GM23338 (cell line): ENCODE measurements at regions not wholly inside any gene's neighbourhood (a gene's known extent, or its start where the extent isn't known, plus 50 kb on each side); places are given as distances from the start of the nearest gene placed in this dataset.

Experiments
- ATAC-seq: fragments of 200-7000 bp; cut with Tn5 transposase; 3 replicates; pipeline ENCODE4 v1.9.1; 2020
- DNase-seq: peaks from one replicate; pipeline ENCODE4 v3.0.0-alpha.2; 2015; ENCODE audit warnings: low spot score
- H2AFZ ChIP-seq: fragments of 200-600 bp; sonication (generic); 2 replicates; pipeline ENCODE4 v1.8.0; 2016; ENCODE audit warnings: antibody characterized with exemption, mild to moderate bottlenecking, moderate library complexity
- H3F3A ChIP-seq: fragments of 200-600 bp; sonication (generic); replicated peaks from 2 replicates; pipeline ENCODE4 v1.8.0; 2017; ENCODE audit warnings: antibody characterized with exemption, mixed run types, low read depth
- H3K27ac ChIP-seq: fragments of 200-600 bp; sonication (generic); 2 replicates; pipeline ENCODE4 v1.6.1; 2016; ENCODE audit warnings: low read depth
- H3K27me3 ChIP-seq: fragments of 200-600 bp; sonication (generic); 2 replicates; pipeline ENCODE4 v1.8.0; 2016; ENCODE audit warnings: mild to moderate bottlenecking, mixed run types, moderate library complexity; ENCODE audit not compliant: insufficient read depth
- H3K36me3 ChIP-seq: fragments of 200-600 bp; sonication (generic); 2 replicates; pipeline ENCODE4 v1.8.0; 2016; ENCODE audit warnings: mild to moderate bottlenecking; ENCODE audit not compliant: insufficient read depth
- H3K4me1 ChIP-seq: fragments of 200-600 bp; sonication (generic); 2 replicates; pipeline ENCODE4 v1.8.0; 2016; ENCODE audit warnings: mild to moderate bottlenecking, moderate library complexity; ENCODE audit not compliant: insufficient read depth
- H3K4me2 ChIP-seq: fragments of 200-600 bp; sonication (generic); 2 replicates; pipeline ENCODE4 v1.7.1; 2017; ENCODE audit warnings: mixed run types
- H3K4me3 ChIP-seq: fragments of 200-600 bp; sonication (generic); 2 replicates; pipeline ENCODE4 v1.6.1; 2016; ENCODE audit warnings: mixed run types
- H3K79me2 ChIP-seq: fragments of 200-600 bp; sonication (generic); replicated peaks from 2 replicates; pipeline ENCODE4 v1.8.0; 2017; ENCODE audit warnings: mild to moderate bottlenecking; ENCODE audit not compliant: insufficient read depth
- H3K9me2 ChIP-seq: fragments of 200-600 bp; sonication (generic); 2 replicates; pipeline ENCODE4 v1.8.0; 2017; ENCODE audit not compliant: insufficient read depth
- H4K20me1 ChIP-seq: fragments of 200-600 bp; sonication (generic); replicated peaks from 2 replicates; pipeline ENCODE4 v1.8.0; 2017; ENCODE audit warnings: mild to moderate bottlenecking; ENCODE audit not compliant: insufficient read depth
- H3K27ac Mint-ChIP-seq: 2 replicates; pipeline ENCODE4 v1.8.0; 2020; ENCODE audit warnings: inconsistent platforms, mild to moderate bottlenecking, moderate library complexity, mixed read lengths
- H3K27me3 Mint-ChIP-seq: 3 replicates; pipeline ENCODE4 v1.8.0; 2022; ENCODE audit warnings: low read depth, mild to moderate bottlenecking, moderate library complexity, mixed read lengths, inconsistent platforms; ENCODE audit not compliant: insufficient read depth, poor library complexity
- H3K36me3 Mint-ChIP-seq: 3 replicates; pipeline ENCODE4 v1.8.0; 2021; ENCODE audit warnings: low read depth, mild to moderate bottlenecking, inconsistent platforms, moderate library complexity, mixed read lengths
- H3K4me1 Mint-ChIP-seq: 3 replicates; pipeline ENCODE4 v1.8.0; 2020; ENCODE audit warnings: mild to moderate bottlenecking, inconsistent platforms, mixed read lengths
- H3K4me3 Mint-ChIP-seq: 3 replicates; pipeline ENCODE4 v1.8.0; 2021; ENCODE audit warnings: moderate library complexity, mild to moderate bottlenecking, inconsistent platforms, mixed read lengths
- H3K9me3 Mint-ChIP-seq: 3 replicates; pipeline ENCODE4 v1.8.0; 2020; ENCODE audit warnings: moderate library complexity, mild to moderate bottlenecking, inconsistent platforms, mixed read lengths
- CREB1 ChIP-seq: fragments of 250-450 bp; sonication (Bioruptor Pico); IDR thresholded peaks from 2 replicates; pipeline ENCODE4 v1.5.0; 2020; ENCODE audit warnings: low read depth, mild to moderate bottlenecking, moderate library complexity
- CTCF ChIP-seq, 2 experiments: fragments of 200-600 bp in 1 of 2; sonication (generic) in 1 of 2; conservative IDR thresholded peaks; 2 replicates each; pipeline versions ENCODE4 v1.5.1 to v1.6.1; 2016 to 2017; ENCODE audit warnings: antibody characterized with exemption in 2 of 2, low read depth in 2 of 2, mild to moderate bottlenecking in 2 of 2, moderate library complexity in 1 of 2
- ETS1 ChIP-seq: IDR thresholded peaks from 2 replicates; pipeline ENCODE4 v1.6.1; 2016; ENCODE audit warnings: antibody characterized with exemption
- EZH2 ChIP-seq: fragments of 200-600 bp; sonication (generic); IDR thresholded peaks from one replicate; pipeline ENCODE4 v1.8.0; 2017; ENCODE audit warnings: antibody characterized with exemption, mild to moderate bottlenecking, low read depth; ENCODE audit not compliant: unreplicated experiment
- EZH2phosphoT487 ChIP-seq: fragments of 200-600 bp; sonication (generic); IDR thresholded peaks from one replicate; pipeline ENCODE4 v1.8.1; 2018; ENCODE audit warnings: antibody characterized with exemption; ENCODE audit not compliant: unreplicated experiment
- JUNB ChIP-seq: IDR thresholded peaks from one replicate; pipeline ENCODE4 v1.6.1; 2016; ENCODE audit warnings: antibody characterized with exemption; ENCODE audit not compliant: unreplicated experiment
- NANOG ChIP-seq: IDR thresholded peaks from 2 replicates; pipeline ENCODE4 v1.6.1; 2016; ENCODE audit warnings: antibody characterized with exemption, borderline replicate concordance
- POLR2AphosphoS5 ChIP-seq: IDR thresholded peaks from 2 replicates; pipeline ENCODE4 v1.6.1; 2016; ENCODE audit warnings: antibody characterized with exemption, low read depth
- STAT1 ChIP-seq: IDR thresholded peaks from one replicate; pipeline ENCODE4 v1.6.1; 2016; ENCODE audit warnings: antibody characterized with exemption; ENCODE audit not compliant: unreplicated experiment
- ZNF114 ChIP-seq: fragments of 250-450 bp; sonication (Bioruptor Pico); IDR thresholded peaks from 2 replicates; pipeline ENCODE4 v1.5.0; 2020; ENCODE audit warnings: mild to moderate bottlenecking, moderate library complexity
- ZNF331 ChIP-seq: fragments of 250-450 bp; sonication (Bioruptor Pico); IDR thresholded peaks from 2 replicates; pipeline ENCODE4 v1.5.0; 2020; ENCODE audit warnings: low read depth, mild to moderate bottlenecking, moderate library complexity
- TF ChIP-seq, protein P1 (sequence below): IDR thresholded peaks from one replicate; pipeline ENCODE4 v1.6.1; 2018; ENCODE audit warnings: antibody characterized with exemption; ENCODE audit not compliant: unreplicated experiment
- TF ChIP-seq, protein P2 (sequence below): fragments of 250-450 bp; sonication (Bioruptor Pico); IDR thresholded peaks from 2 replicates; pipeline ENCODE4 v1.5.0; 2020; ENCODE audit warnings: mild to moderate bottlenecking, moderate library complexity

- ATAC-seq (no peak), DNase-seq (no peak)
- H3K36me3 Mint-ChIP-seq, result no peaks in the 10 kb centered on the region
- TF ChIP-seq JUNB, result no peak
- no peak for TF ChIP-seq NANOG
- no peak for TF ChIP-seq ZNF331 (CRISPR knock-in tag)
- no peak for TF ChIP-seq POLR2AphosphoS5
- TF ChIP-seq CTCF (conservative IDR thresholded peaks at IDR 0.05; ENCODE audit: low read depth in 2 of 2), result no peak
- no peak for TF ChIP-seq EZH2phosphoT487
- TF ChIP-seq CREB1 (CRISPR knock-in tag), result no peak
- no peak for TF ChIP-seq EZH2
- TF ChIP-seq ETS1, result no peak
- TF ChIP-seq, protein P1, sequence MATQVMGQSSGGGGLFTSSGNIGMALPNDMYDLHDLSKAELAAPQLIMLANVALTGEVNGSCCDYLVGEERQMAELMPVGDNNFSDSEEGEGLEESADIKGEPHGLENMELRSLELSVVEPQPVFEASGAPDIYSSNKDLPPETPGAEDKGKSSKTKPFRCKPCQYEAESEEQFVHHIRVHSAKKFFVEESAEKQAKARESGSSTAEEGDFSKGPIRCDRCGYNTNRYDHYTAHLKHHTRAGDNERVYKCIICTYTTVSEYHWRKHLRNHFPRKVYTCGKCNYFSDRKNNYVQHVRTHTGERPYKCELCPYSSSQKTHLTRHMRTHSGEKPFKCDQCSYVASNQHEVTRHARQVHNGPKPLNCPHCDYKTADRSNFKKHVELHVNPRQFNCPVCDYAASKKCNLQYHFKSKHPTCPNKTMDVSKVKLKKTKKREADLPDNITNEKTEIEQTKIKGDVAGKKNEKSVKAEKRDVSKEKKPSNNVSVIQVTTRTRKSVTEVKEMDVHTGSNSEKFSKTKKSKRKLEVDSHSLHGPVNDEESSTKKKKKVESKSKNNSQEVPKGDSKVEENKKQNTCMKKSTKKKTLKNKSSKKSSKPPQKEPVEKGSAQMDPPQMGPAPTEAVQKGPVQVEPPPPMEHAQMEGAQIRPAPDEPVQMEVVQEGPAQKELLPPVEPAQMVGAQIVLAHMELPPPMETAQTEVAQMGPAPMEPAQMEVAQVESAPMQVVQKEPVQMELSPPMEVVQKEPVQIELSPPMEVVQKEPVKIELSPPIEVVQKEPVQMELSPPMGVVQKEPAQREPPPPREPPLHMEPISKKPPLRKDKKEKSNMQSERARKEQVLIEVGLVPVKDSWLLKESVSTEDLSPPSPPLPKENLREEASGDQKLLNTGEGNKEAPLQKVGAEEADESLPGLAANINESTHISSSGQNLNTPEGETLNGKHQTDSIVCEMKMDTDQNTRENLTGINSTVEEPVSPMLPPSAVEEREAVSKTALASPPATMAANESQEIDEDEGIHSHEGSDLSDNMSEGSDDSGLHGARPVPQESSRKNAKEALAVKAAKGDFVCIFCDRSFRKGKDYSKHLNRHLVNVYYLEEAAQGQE, result no peak
- no peak for TF ChIP-seq ZNF114 (CRISPR knock-in tag)
- TF ChIP-seq, protein P2, sequence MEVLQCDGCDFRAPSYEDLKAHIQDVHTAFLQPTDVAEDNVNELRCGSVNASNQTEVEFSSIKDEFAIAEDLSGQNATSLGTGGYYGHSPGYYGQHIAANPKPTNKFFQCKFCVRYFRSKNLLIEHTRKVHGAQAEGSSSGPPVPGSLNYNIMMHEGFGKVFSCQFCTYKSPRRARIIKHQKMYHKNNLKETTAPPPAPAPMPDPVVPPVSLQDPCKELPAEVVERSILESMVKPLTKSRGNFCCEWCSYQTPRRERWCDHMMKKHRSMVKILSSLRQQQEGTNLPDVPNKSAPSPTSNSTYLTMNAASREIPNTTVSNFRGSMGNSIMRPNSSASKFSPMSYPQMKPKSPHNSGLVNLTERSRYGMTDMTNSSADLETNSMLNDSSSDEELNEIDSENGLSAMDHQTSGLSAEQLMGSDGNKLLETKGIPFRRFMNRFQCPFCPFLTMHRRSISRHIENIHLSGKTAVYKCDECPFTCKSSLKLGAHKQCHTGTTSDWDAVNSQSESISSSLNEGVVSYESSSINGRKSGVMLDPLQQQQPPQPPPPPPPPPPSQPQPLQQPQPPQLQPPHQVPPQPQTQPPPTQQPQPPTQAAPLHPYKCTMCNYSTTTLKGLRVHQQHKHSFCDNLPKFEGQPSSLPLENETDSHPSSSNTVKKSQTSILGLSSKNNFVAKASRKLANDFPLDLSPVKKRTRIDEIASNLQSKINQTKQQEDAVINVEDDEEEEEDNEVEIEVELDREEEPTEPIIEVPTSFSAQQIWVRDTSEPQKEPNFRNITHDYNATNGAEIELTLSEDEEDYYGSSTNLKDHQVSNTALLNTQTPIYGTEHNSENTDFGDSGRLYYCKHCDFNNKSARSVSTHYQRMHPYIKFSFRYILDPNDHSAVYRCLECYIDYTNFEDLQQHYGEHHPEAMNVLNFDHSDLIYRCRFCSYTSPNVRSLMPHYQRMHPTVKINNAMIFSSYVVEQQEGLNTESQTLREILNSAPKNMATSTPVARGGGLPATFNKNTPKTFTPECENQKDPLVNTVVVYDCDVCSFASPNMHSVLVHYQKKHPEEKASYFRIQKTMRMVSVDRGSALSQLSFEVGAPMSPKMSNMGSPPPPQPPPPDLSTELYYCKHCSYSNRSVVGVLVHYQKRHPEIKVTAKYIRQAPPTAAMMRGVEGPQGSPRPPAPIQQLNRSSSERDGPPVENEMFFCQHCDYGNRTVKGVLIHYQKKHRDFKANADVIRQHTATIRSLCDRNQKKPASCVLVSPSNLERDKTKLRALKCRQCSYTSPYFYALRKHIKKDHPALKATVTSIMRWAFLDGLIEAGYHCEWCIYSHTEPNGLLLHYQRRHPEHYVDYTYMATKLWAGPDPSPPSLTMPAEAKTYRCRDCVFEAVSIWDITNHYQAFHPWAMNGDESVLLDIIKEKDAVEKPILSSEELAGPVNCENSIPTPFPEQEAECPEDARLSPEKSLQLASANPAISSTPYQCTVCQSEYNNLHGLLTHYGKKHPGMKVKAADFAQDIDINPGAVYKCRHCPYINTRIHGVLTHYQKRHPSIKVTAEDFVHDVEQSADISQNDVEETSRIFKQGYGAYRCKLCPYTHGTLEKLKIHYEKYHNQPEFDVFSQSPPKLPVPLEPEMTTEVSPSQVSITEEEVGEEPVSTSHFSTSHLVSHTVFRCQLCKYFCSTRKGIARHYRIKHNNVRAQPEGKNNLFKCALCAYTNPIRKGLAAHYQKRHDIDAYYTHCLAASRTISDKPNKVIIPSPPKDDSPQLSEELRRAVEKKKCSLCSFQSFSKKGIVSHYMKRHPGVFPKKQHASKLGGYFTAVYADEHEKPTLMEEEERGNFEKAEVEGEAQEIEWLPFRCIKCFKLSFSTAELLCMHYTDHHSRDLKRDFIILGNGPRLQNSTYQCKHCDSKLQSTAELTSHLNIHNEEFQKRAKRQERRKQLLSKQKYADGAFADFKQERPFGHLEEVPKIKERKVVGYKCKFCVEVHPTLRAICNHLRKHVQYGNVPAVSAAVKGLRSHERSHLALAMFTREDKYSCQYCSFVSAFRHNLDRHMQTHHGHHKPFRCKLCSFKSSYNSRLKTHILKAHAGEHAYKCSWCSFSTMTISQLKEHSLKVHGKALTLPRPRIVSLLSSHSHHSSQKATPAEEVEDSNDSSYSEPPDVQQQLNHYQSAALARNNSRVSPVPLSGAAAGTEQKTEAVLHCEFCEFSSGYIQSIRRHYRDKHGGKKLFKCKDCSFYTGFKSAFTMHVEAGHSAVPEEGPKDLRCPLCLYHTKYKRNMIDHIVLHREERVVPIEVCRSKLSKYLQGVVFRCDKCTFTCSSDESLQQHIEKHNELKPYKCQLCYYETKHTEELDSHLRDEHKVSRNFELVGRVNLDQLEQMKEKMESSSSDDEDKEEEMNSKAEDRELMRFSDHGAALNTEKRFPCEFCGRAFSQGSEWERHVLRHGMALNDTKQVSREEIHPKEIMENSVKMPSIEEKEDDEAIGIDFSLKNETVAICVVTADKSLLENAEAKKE, result no peak
- TF ChIP-seq STAT1, result no peak
- peaks cover 7% of the 10 kb centered on the region; the same call in 2 of the 3 replicates for H3K4me1 Mint-ChIP-seq
- Histone ChIP-seq H3F3A (no peaks in the 10 kb centered on the region), H4K20me1 (no peaks in the 10 kb centered on the region), H3K4me2 (no peak overlapping the region), H3K4me1 (peaks cover 8% of the 10 kb centered on the region), H3K27me3 (peaks cover 36% of the 10 kb centered on the region), H3K36me3 (no peaks in the 10 kb centered on the region), H3K9me2 (no peaks in the 10 kb centered on the region), H3K4me3 (no peak overlapping the region), H2AFZ (no peak overlapping the region), H3K79me2 (no peaks in the 10 kb centered on the region), H3K27ac (no peak overlapping the region)
- H3K9me3 Mint-ChIP-seq, result no peaks in the 10 kb centered on the region; the same call in 2 of the 3 replicates
- no peak overlapping the region for H3K27ac Mint-ChIP-seq
- no peak overlapping the region for H3K4me3 Mint-ChIP-seq
- H3K27me3 Mint-ChIP-seq, result peaks cover 17% of the 10 kb centered on the region
These were observed 132.1 kb downstream of the KCNJ12 start for GRCh38 chr17:21508211-21508610.
